DOHH2 (cell line): ENCODE measurements at regions not wholly inside any gene's neighbourhood (a gene's known extent, or its start where the extent isn't known, plus 50 kb on each side); places are given as distances from the start of the nearest gene placed in this dataset.

Source experiments
- H3F3A ChIP-seq: fragments of 200-600 bp; sonication (generic), shearing (Covaris generic); 2 replicates; pipeline ENCODE4 v1.6.0; 2016; ENCODE audit warnings: antibody characterized with exemption, mild to moderate bottlenecking; ENCODE audit not compliant: control insufficient read depth, insufficient read depth
- H3K27ac ChIP-seq: fragments of 200-600 bp; sonication (generic); 2 replicates; pipeline ENCODE4 v1.5.1; 2014; ENCODE audit warnings: low read depth, mild to moderate bottlenecking, low read length, moderate library complexity
- H3K27me3 ChIP-seq: fragments of 200-600 bp; sonication (generic); 2 replicates; pipeline ENCODE4 v1.6.1; 2014; ENCODE audit warnings: mild to moderate bottlenecking, low read length, mixed read lengths; ENCODE audit not compliant: control insufficient read depth
- H3K36me3 ChIP-seq: fragments of 200-600 bp; sonication (generic); 2 replicates; pipeline ENCODE4 v1.6.1; 2014; ENCODE audit warnings: mild to moderate bottlenecking, low read length, moderate library complexity, mixed read lengths; ENCODE audit not compliant: control insufficient read depth
- H3K4me1 ChIP-seq: fragments of 200-600 bp; sonication (generic); 2 replicates; pipeline ENCODE4 v1.6.1; 2014; ENCODE audit warnings: mild to moderate bottlenecking, low read length, mixed read lengths; ENCODE audit not compliant: control insufficient read depth
- H3K4me2 ChIP-seq: fragments of 200-600 bp; sonication (generic); 2 replicates; pipeline ENCODE4 v1.6.0; 2014; ENCODE audit warnings: mild to moderate bottlenecking, low read length, moderate library complexity
- H3K4me3 ChIP-seq: fragments of 200-600 bp; sonication (generic); 2 replicates; pipeline ENCODE4 v1.5.1; 2014; ENCODE audit warnings: mild to moderate bottlenecking, low read length, mixed read lengths
- H3K79me2 ChIP-seq: fragments of 200-600 bp; sonication (generic); 2 replicates; pipeline ENCODE4 v1.6.1; 2014; ENCODE audit warnings: mild to moderate bottlenecking, low read length, mixed read lengths; ENCODE audit not compliant: control insufficient read depth
- H3K9me2 ChIP-seq: fragments of 200-600 bp; sonication (generic); replicated peaks from 2 replicates; pipeline ENCODE4 v1.6.1; 2014; ENCODE audit warnings: mild to moderate bottlenecking, low read length, mixed read lengths; ENCODE audit not compliant: control insufficient read depth
- H3K9me3 ChIP-seq: fragments of 200-600 bp; sonication (generic); 2 replicates; pipeline ENCODE4 v1.6.1; 2014; ENCODE audit warnings: antibody characterized with exemption, low read length, mixed read lengths; ENCODE audit not compliant: control insufficient read depth, insufficient read depth
- H4K20me1 ChIP-seq: fragments of 200-600 bp; sonication (generic); 2 replicates; pipeline ENCODE4 v1.6.0; 2014; ENCODE audit warnings: low read depth, mild to moderate bottlenecking, antibody characterized with exemption, low read length, moderate library complexity; ENCODE audit not compliant: control insufficient read depth, insufficient read depth
- EZH2phosphoT487 ChIP-seq: fragments of 200-600 bp; sonication (generic); IDR thresholded peaks from 2 replicates; pipeline ENCODE4 v1.6.1; 2017; ENCODE audit warnings: borderline replicate concordance, mild to moderate bottlenecking, antibody characterized with exemption, low read length, moderate library complexity, mixed read lengths
- TF ChIP-seq, protein P1 (sequence below): fragments of 200-600 bp; sonication (generic); IDR thresholded peaks from one replicate; pipeline ENCODE4 v1.5.1; 2014; ENCODE audit warnings: antibody characterized with exemption, mild to moderate bottlenecking, low read depth, low read length; ENCODE audit not compliant: poor library complexity, severe bottlenecking

DNA sequence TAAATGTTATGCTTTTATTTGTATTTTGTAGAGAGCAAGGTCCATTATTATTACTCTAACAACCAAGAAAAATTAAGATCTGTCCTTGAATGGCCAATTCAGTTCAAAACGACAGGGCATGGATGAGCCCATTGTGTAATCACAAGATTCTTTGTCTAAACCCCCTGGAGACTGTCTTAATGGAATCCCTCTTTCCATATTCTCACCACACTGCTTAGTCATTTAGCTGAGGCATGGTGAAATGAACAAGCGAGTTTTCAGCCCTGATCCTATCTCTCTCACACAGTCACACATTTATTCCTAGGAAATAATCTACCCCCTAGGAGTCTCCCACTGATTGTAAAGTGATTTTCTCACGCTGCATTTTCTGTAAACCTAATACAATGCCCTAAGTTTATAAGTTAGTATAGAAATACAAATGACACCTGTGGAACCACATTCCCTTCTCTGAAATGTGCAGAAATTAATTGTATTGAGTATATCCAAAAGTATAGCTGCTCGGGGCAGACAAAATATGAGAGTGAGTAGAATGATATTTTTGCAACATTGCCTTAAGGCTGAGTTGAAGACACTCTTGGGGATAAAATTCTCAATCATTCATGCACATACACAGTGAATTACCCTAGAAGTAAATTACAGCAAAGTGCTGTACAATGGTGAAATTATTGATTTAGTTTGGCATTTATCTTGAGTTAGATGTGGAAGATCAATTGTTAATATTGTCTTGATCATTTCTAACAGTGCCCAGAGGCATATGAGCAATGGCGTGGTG lies 119.7 kb upstream of the PCDH7 start:
- Histone ChIP-seq H3K9me2 (no peaks in the 10 kb centered on the region), H3K9me3 (no peaks in the 10 kb centered on the region; the same call in 1 of the 2 replicates), H3K79me2 (no peaks in the 10 kb centered on the region), H3K4me3 (no peak overlapping the region), H3K27me3 (no peaks in the 10 kb centered on the region), H3F3A (no peaks in the 10 kb centered on the region), H4K20me1 (no peaks in the 10 kb centered on the region), H3K4me2 (no peak overlapping the region), H3K36me3 (no peaks in the 10 kb centered on the region), H3K27ac (no peak overlapping the region), H3K4me1 (no peaks in the 10 kb centered on the region)
- TF ChIP-seq, protein P1, sequence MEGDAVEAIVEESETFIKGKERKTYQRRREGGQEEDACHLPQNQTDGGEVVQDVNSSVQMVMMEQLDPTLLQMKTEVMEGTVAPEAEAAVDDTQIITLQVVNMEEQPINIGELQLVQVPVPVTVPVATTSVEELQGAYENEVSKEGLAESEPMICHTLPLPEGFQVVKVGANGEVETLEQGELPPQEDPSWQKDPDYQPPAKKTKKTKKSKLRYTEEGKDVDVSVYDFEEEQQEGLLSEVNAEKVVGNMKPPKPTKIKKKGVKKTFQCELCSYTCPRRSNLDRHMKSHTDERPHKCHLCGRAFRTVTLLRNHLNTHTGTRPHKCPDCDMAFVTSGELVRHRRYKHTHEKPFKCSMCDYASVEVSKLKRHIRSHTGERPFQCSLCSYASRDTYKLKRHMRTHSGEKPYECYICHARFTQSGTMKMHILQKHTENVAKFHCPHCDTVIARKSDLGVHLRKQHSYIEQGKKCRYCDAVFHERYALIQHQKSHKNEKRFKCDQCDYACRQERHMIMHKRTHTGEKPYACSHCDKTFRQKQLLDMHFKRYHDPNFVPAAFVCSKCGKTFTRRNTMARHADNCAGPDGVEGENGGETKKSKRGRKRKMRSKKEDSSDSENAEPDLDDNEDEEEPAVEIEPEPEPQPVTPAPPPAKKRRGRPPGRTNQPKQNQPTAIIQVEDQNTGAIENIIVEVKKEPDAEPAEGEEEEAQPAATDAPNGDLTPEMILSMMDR = no peak
- TF ChIP-seq EZH2phosphoT487 = no peak

DNA sequence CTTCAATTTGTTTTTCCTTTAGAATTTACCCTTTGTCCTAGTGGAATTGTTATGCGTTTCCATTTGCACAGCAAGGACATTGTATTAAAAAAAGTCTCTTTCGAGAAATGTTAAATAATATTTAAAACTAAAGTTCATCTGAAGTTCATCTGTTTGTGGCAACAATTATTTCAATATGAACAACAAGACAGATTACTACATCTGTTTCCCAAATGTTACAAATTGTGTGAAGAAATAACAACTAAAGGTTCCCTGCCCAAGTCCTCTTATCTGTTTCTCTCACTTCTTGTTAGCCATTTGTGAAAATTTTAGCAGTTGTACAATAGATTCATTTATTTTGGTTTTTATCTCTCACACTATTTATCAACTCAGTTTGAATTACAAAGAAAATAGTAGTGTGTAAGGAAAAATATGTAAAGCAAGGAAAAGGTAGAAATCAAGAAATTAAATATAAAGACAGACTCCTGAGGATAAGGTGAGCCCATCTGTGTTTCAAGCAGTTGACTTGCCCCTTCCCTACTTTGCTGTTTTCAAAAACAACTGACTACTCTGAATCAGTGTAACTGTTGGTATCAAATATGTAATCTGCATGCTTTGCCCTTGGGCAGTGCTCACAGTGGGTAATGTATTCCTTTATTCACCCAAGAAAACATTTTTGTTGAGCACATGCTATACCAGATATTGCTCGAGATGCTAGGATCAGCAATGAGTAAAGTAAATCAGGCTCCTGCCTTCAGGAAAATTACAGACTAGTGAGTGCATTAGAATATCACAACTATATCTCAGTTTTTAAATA lies 118.9 kb upstream of the PCDH7 start:
- Histone ChIP-seq H3K27ac (no peak overlapping the region), H3F3A (no peaks in the 10 kb centered on the region), H3K36me3 (no peaks in the 10 kb centered on the region), H3K9me2 (no peaks in the 10 kb centered on the region), H3K27me3 (no peaks in the 10 kb centered on the region), H3K4me1 (no peaks in the 10 kb centered on the region), H3K4me3 (no peak overlapping the region), H3K9me3 (no peaks in the 10 kb centered on the region; the same call in 1 of the 2 replicates), H3K4me2 (no peak overlapping the region), H4K20me1 (no peaks in the 10 kb centered on the region), H3K79me2 (no peaks in the 10 kb centered on the region)
- TF ChIP-seq, protein P1 = no peak

DNA sequence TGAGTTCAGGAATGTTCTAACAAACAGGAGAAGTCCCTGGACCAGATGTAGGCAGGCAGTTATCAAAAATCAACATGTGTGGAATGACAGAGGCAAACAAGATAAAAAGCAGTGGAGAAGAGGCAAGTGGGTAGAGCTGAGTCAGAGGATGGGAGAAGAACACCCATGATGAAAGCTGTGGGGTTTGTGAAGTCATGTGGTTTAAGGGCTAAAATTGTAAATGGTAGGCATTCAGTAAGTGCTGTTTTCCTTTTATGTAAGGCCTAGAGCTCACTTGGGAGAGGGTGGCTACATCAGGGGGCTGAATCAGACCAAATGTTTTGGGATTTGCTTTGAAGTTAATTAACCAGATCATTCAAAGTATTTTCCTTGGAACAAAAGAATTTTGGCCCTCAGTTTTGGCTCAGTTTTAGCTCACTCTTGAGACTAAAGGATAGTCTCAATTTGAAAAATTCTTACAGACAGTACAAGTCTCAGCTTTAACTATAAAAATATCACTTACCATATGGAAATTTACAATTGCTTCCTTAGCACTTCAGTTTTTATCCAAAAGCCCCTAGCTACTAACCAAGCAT lies 114.5 kb upstream of the PCDH7 start:
- Histone ChIP-seq H3K27ac (no peak overlapping the region), H3K36me3 (no peaks in the 10 kb centered on the region), H3F3A (no peaks in the 10 kb centered on the region), H4K20me1 (no peaks in the 10 kb centered on the region), H3K9me2 (no peaks in the 10 kb centered on the region), H3K27me3 (no peaks in the 10 kb centered on the region), H3K9me3 (no peaks in the 10 kb centered on the region; the same call in 1 of the 2 replicates), H3K4me2 (no peak overlapping the region), H3K4me1 (no peaks in the 10 kb centered on the region), H3K4me3 (no peak overlapping the region), H3K79me2 (no peaks in the 10 kb centered on the region)
- TF ChIP-seq, protein P1 = no peak
- TF ChIP-seq EZH2phosphoT487 = no peak
